ENCODE measurements at regions not wholly inside any gene's neighbourhood (a gene's known extent, or its start where the extent isn't known, plus 50 kb on each side); places are given as distances from the start of the nearest gene placed in this dataset.

GRCh38 chr9:126240835-126241234 is 85.8 kb upstream of the MVB12B start:
- DNase-seq (ENCODE audit: low spot score) = no peak

GRCh38 chr9:126248680-126249079 is 77.9 kb upstream of the MVB12B start:
- DNase-seq (ENCODE audit: low spot score) = no peak

GRCh38 chr9:126261584-126262356 is 64.9 kb upstream of the MVB12B start:
- no peak for DNase-seq (ENCODE audit: low spot score)

DNA sequence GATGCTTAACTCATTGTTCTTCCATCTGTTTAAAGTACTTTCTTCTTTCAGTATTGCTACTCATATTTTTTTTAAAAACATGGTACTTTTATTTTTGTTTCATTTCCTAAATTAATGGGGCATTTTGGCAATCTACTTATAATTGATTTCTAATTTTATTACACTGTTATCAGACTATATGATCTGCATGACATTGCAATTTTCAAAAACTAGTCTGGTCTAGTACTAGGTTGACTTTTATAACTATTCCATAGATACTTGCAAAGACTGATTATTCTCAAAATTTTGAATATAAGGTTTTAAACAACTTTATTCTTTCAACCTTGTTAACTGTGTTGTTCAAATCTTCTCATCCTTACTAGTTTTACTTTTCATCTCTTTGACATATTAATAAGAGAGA is 63.9 kb upstream of the MVB12B start:
- DNase-seq (ENCODE audit: low spot score) = no peak

- no peak for DNase-seq (ENCODE audit: low spot score)
Measured at GRCh38 chr9:126270556-126270955, 56.1 kb upstream of the MVB12B start.

GRCh38 chr9:126275386-126276001 is 51.1 kb upstream of the MVB12B start:
- no peak for DNase-seq (ENCODE audit: low spot score)

GRCh38 chr9:126276056-126276728 is 50.4 kb upstream of the MVB12B start:
- peak; percentile 68 for DNase-seq (ENCODE audit: low spot score)

Data from SK-N-DZ (cell line).